ENCODE measurements at regions not wholly inside any gene's neighbourhood (a gene's known extent, or its start where the extent isn't known, plus 50 kb on each side); places are given as distances from the start of the nearest gene placed in this dataset.

DNA sequence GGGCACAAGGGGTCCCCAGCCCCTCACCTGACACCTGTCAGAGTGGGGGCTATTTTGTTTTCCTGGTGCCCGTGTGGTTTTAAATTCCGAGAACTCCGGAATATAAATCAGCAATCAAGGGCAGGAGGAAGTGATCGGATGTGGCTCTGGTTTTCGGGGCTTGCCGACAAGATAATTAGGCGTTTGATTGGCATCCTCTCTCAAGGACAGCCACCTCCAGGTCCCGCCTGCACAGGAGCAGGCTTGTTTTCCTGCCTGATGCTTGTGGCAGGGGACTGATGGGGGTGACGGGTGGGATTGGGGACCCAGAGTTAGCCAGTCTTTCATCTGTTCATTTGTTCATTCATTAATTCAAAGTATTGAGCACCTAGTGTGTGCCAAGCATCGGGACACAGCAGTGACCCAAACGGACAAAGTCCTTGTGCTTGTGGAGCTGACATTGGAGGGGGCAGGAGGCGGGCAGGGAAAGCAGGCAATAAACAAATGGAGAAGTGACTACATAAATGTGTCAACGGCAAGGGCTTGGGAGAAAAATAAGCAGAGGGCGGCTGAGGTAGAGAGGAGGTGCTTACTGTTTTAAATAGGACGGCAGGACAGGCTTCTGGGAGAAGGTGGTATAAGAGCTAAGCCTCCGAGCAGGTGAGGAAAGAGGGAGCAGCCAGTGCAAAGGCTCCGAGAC lies 166.5 kb downstream of the PHETA1 start:
- no peaks in the 10 kb centered on the region for H3K4me1 ChIP-seq (ENCODE audit: control insufficient read depth, insufficient read depth, low read length)
- H4K20me1 ChIP-seq (ENCODE audit: control insufficient read depth, insufficient read depth) = no peaks in the 10 kb centered on the region
- H3K27ac ChIP-seq (ENCODE audit: control insufficient read depth, insufficient read depth) = no peak overlapping the region
- intact Hi-C loops (cut with micrococcal nuclease; ENCODE audit: unreplicated experiment) (no loop called here), in situ Hi-C loops (cut with MboI) (no loop called here)
- POLR2A ChIA-PET = no interaction called here
- H3K4me3 ChIP-seq = no peak overlapping the region
- 19% methylated on average over 17 of the region's 17 CpGs for WGBS (ENCODE audit: insufficient coverage, insufficient replicate concordance, low lambda C conversion rate, missing lambda C conversion rate)
- H3K27me3 ChIP-seq (replicated peaks in 1 of 2; ENCODE audit: control insufficient read depth in 2 of 2, insufficient read depth in 2 of 2, low read length in 1 of 2) = peaks cover 0 to 2% of the 10 kb centered on the region in 2 experiments; a peak in 1 of 4 replicates
- H3K9ac ChIP-seq (ENCODE audit: control insufficient read depth, insufficient read depth, low read length) = no peak overlapping the region
- DNase-seq (ENCODE audit: low read depth, low spot score) (no peak), FAIRE-seq (no peak), ATAC-seq (no peak)
- H3K79me2 ChIP-seq (ENCODE audit: control insufficient read depth, insufficient read depth, low read length) = no peaks in the 10 kb centered on the region
- TF ChIP-seq BHLHE40 (IDR thresholded peaks at IDR 0.05; ENCODE audit: borderline replicate concordance in 1 of 2, low read depth in 2 of 2, low read length in 1 of 2) (no peak), IRF4 (IDR thresholded peaks at IDR 0.05; ENCODE audit: low read depth, low read length) (no peak), NFYA (IDR thresholded peaks at IDR 0.05; ENCODE audit: borderline replicate concordance, low read depth, low read length) (no peak), SREBF2 (IDR thresholded peaks at IDR 0.05; ENCODE audit: low read length) (no peak), MTA3 (IDR thresholded peaks at IDR 0.05; ENCODE audit: borderline replicate concordance, low read length) (no peak), RAD21 (IDR thresholded peaks at IDR 0.05; ENCODE audit: insufficient read depth, low read depth, low read length) (no peak), EZH2 (IDR thresholded peaks at IDR 0.05; ENCODE audit: borderline replicate concordance, control insufficient read depth, low read depth, low read length) (no peak)
- TF ChIP-seq, protein P1, sequence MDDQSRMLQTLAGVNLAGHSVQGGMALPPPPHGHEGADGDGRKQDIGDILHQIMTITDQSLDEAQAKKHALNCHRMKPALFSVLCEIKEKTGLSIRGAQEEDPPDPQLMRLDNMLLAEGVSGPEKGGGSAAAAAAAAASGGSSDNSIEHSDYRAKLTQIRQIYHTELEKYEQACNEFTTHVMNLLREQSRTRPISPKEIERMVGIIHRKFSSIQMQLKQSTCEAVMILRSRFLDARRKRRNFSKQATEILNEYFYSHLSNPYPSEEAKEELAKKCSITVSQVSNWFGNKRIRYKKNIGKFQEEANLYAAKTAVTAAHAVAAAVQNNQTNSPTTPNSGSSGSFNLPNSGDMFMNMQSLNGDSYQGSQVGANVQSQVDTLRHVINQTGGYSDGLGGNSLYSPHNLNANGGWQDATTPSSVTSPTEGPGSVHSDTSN (IDR thresholded peaks at IDR 0.05; ENCODE audit: insufficient replicate concordance, low read depth, low read length) = no peak
- TF ChIP-seq, protein P2, sequence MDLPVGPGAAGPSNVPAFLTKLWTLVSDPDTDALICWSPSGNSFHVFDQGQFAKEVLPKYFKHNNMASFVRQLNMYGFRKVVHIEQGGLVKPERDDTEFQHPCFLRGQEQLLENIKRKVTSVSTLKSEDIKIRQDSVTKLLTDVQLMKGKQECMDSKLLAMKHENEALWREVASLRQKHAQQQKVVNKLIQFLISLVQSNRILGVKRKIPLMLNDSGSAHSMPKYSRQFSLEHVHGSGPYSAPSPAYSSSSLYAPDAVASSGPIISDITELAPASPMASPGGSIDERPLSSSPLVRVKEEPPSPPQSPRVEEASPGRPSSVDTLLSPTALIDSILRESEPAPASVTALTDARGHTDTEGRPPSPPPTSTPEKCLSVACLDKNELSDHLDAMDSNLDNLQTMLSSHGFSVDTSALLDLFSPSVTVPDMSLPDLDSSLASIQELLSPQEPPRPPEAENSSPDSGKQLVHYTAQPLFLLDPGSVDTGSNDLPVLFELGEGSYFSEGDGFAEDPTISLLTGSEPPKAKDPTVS (IDR thresholded peaks at IDR 0.05; ENCODE audit: low read depth, low read length) = no peak
- TF ChIP-seq, protein P3, sequence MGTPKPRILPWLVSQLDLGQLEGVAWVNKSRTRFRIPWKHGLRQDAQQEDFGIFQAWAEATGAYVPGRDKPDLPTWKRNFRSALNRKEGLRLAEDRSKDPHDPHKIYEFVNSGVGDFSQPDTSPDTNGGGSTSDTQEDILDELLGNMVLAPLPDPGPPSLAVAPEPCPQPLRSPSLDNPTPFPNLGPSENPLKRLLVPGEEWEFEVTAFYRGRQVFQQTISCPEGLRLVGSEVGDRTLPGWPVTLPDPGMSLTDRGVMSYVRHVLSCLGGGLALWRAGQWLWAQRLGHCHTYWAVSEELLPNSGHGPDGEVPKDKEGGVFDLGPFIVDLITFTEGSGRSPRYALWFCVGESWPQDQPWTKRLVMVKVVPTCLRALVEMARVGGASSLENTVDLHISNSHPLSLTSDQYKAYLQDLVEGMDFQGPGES (IDR thresholded peaks at IDR 0.05) = no peak
- RAD21 ChIA-PET (ENCODE audit: unreplicated experiment) = no interaction called here
- BruUV-seq (replicated peaks) = no TSS peak
- no peak overlapping the region for H3K4me2 ChIP-seq (ENCODE audit: control insufficient read depth, insufficient read depth)
- H3K9me3 ChIP-seq (replicated peaks; ENCODE audit: control insufficient read depth, insufficient read depth, low read length) = no peaks in the 10 kb centered on the region
- no peaks in the 10 kb centered on the region for H3K36me3 ChIP-seq (ENCODE audit: control insufficient read depth in 2 of 2, insufficient read depth in 2 of 2, low read length in 1 of 2)
- CTCF ChIA-PET = no interaction called here
- SMC1A ChIA-PET (ENCODE audit: uncharacterized antibody, unreplicated experiment) = no interaction called here
- no peak overlapping the region for H2AFZ ChIP-seq (ENCODE audit: control insufficient read depth, low read depth, low read length)
